ENCODE measurements at regions not wholly inside any gene's neighbourhood (a gene's known extent, or its start where the extent isn't known, plus 50 kb on each side); places are given as distances from the start of the nearest gene placed in this dataset.

GRCh38 chr6:99186417-99186816, 163.1 kb downstream of the FAXC start:
- POLR2A ChIA-PET = no interaction called here

GRCh38 chr6:99185525-99185924, 163.9 kb downstream of the FAXC start:
- ChIA-PET CTCF (no interaction called here), POLR2A (no interaction called here)
- no peak for TF ChIP-seq CTCF (IDR thresholded peaks at IDR 0.05; ENCODE audit: insufficient read depth in 1 of 2, low read depth in 1 of 2, low read length in 1 of 2, severe bottlenecking in 1 of 2, unreplicated experiment in 1 of 2)
- H3K4me1 ChIP-seq = no peaks in the 10 kb centered on the region
- H3K36me3 ChIP-seq (ENCODE audit: control insufficient read depth, insufficient read depth, low read length) = no peaks in the 10 kb centered on the region
- peaks cover 4% of the 10 kb centered on the region; the same call in 1 of the 2 replicates for H3K9me3 ChIP-seq
- no peak overlapping the region for H3K4me3 ChIP-seq (ENCODE audit: low read depth, low read length)
- Mint-ChIP-seq H3K4me3 (ENCODE audit: unreplicated experiment) (no peak overlapping the region), H3K27me3 (ENCODE audit: insufficient read depth, unreplicated experiment) (no peaks in the 10 kb centered on the region), H3K36me3 (ENCODE audit: insufficient read depth, unreplicated experiment) (no peaks in the 10 kb centered on the region), H3K9me3 (ENCODE audit: unreplicated experiment) (peaks cover 14% of the 10 kb centered on the region), H3K4me1 (ENCODE audit: low read depth, unreplicated experiment) (no peaks in the 10 kb centered on the region), H3K27ac (ENCODE audit: unreplicated experiment) (no peak overlapping the region)
- H3K27me3 ChIP-seq (replicated peaks; ENCODE audit: control insufficient read depth, insufficient read depth, low read length) = no peaks in the 10 kb centered on the region; the same call in 1 of the 2 replicates
- DNase-seq = no peak
- no TSS peak for BruUV-seq (replicated peaks)
- intact Hi-C loops (cut with micrococcal nuclease; ENCODE audit: unreplicated experiment) = no loop called here

More at GRCh38 chr6:99186417-99186816, 163.1 kb downstream of the FAXC start:
- Histone ChIP-seq H3K9me3 (no peaks in the 10 kb centered on the region; the same call in 1 of the 2 replicates), H3K4me1 (no peaks in the 10 kb centered on the region), H3K4me3 (ENCODE audit: low read depth, low read length) (no peak overlapping the region), H3K36me3 (ENCODE audit: control insufficient read depth, insufficient read depth, low read length) (no peaks in the 10 kb centered on the region), H3K27me3 (replicated peaks; ENCODE audit: control insufficient read depth, insufficient read depth, low read length) (no peaks in the 10 kb centered on the region; the same call in 1 of the 2 replicates)
- Mint-ChIP-seq H3K27me3 (ENCODE audit: insufficient read depth, unreplicated experiment) (no peaks in the 10 kb centered on the region), H3K4me1 (ENCODE audit: low read depth, unreplicated experiment) (no peaks in the 10 kb centered on the region), H3K4me3 (ENCODE audit: unreplicated experiment) (no peak overlapping the region), H3K36me3 (ENCODE audit: insufficient read depth, unreplicated experiment) (no peaks in the 10 kb centered on the region), H3K9me3 (ENCODE audit: unreplicated experiment) (peaks cover 6% of the 10 kb centered on the region), H3K27ac (ENCODE audit: unreplicated experiment) (no peak overlapping the region)
- no peak for DNase-seq
- TF ChIP-seq CTCF (IDR thresholded peaks at IDR 0.05; ENCODE audit: insufficient read depth in 1 of 2, low read depth in 1 of 2, low read length in 1 of 2, severe bottlenecking in 1 of 2, unreplicated experiment in 1 of 2) = no peak
- no TSS peak for BruUV-seq (replicated peaks)
- CTCF ChIA-PET = no interaction called here
- intact Hi-C loops (cut with micrococcal nuclease; ENCODE audit: unreplicated experiment) = no loop called here

- H3K4me3 Mint-ChIP-seq (ENCODE audit: unreplicated experiment) = no peak overlapping the region
- H3K9me3 Mint-ChIP-seq (ENCODE audit: unreplicated experiment) = peaks cover 14% of the 10 kb centered on the region
- no peak for DNase-seq
- no peak for TF ChIP-seq CTCF (IDR thresholded peaks at IDR 0.05; ENCODE audit: insufficient read depth in 1 of 2, low read depth in 1 of 2, low read length in 1 of 2, severe bottlenecking in 1 of 2, unreplicated experiment in 1 of 2)
- peaks cover 13% of the 10 kb centered on the region for H3K9me3 ChIP-seq
- H3K4me1 Mint-ChIP-seq (ENCODE audit: low read depth, unreplicated experiment) = no peaks in the 10 kb centered on the region
- intact Hi-C loops (cut with micrococcal nuclease; ENCODE audit: unreplicated experiment) = no loop called here
- no peaks in the 10 kb centered on the region; the same call in 1 of the 2 replicates for H3K27me3 ChIP-seq (replicated peaks; ENCODE audit: control insufficient read depth, insufficient read depth, low read length)
- no peaks in the 10 kb centered on the region for H3K36me3 Mint-ChIP-seq (ENCODE audit: insufficient read depth, unreplicated experiment)
- POLR2A ChIA-PET = no interaction called here
- H3K4me3 ChIP-seq (ENCODE audit: low read depth, low read length) = no peak overlapping the region
- H3K36me3 ChIP-seq (ENCODE audit: control insufficient read depth, insufficient read depth, low read length) = no peaks in the 10 kb centered on the region
- CTCF ChIA-PET = no interaction called here
- H3K4me1 ChIP-seq = no peaks in the 10 kb centered on the region
- no peak overlapping the region for H3K27ac Mint-ChIP-seq (ENCODE audit: unreplicated experiment)
- H3K27me3 Mint-ChIP-seq (ENCODE audit: insufficient read depth, unreplicated experiment) = no peaks in the 10 kb centered on the region
- no TSS peak for BruUV-seq (replicated peaks)
Measured at GRCh38 chr6:99184696-99185095, 164.8 kb downstream of the FAXC start.
